H1 (cell line): ENCODE measurements at regions not wholly inside any gene's neighbourhood (a gene's known extent, or its start where the extent isn't known, plus 50 kb on each side); places are given as distances from the start of the nearest gene placed in this dataset.

ENCODE experiments used
- CTCF ChIA-PET: fragments of 300-600 bp; sonication (Branson Sonifier 250); formaldehyde crosslinking; loops from one replicate; lab custom pipeline; 2021; ENCODE audit not compliant: partially characterized antibody; lab: Charles Lee
- POLR2A ChIA-PET: fragments of 300-600 bp; sonication (Branson Sonifier 250); formaldehyde crosslinking; loops from one replicate; lab custom pipeline; 2021; ENCODE audit warnings: inconsistent platforms; ENCODE audit not compliant: partially characterized antibody; lab: Charles Lee
- DNase-seq, 2 experiments: peaks; one replicate each; pipeline versions ENCODE4 v3.0.0 to v3.0.0-alpha.2; 2010 to 2022; ENCODE audit warnings: low spot score in 2 of 2, low read depth in 1 of 2, mixed read lengths in 1 of 2
- FAIRE-seq: peaks from 2 replicates; lab custom pipeline; 2011; peaks lifted over from hg19 to GRCh38; lab: Jason Lieb, UNC
- H2AFZ ChIP-seq: 2 replicates; pipeline ENCODE4 v1.8.1; 2012; ENCODE audit warnings: low read length, inconsistent platforms
- H2AK5ac ChIP-seq: 2 replicates; pipeline ENCODE4 v1.6.1; 2013; ENCODE audit warnings: low read depth, low read length
- H2BK120ac ChIP-seq: replicated peaks from 2 replicates; pipeline ENCODE3; 2013; ENCODE audit warnings: low read depth, low read length, inconsistent platforms
- H2BK12ac ChIP-seq: 2 replicates; pipeline ENCODE4 v1.6.1; 2013; ENCODE audit warnings: low read depth, low read length
- H2BK15ac ChIP-seq: 2 replicates; pipeline ENCODE4 v1.6.1; 2013; ENCODE audit warnings: low read length
- H2BK20ac ChIP-seq: 2 replicates; pipeline ENCODE4 v1.6.1; 2013; ENCODE audit warnings: low read length
- H2BK5ac ChIP-seq: 2 replicates; pipeline ENCODE4 v1.6.1; 2013; ENCODE audit warnings: low read depth, low read length
- H3K14ac ChIP-seq: 2 replicates; pipeline ENCODE4 v1.6.1; 2013; ENCODE audit warnings: inconsistent platforms; ENCODE audit not compliant: insufficient read length
- H3K18ac ChIP-seq: 2 replicates; pipeline ENCODE4 v1.6.1; 2013; ENCODE audit warnings: low read length; ENCODE audit errors: extremely low read depth
- H3K23ac ChIP-seq: 2 replicates; pipeline ENCODE4 v1.6.1; 2013; ENCODE audit warnings: inconsistent platforms; ENCODE audit not compliant: insufficient read length
- H3K23me2 ChIP-seq: 2 replicates; pipeline ENCODE4 v1.6.1; 2013; ENCODE audit warnings: low read depth, low read length
- H3K27ac ChIP-seq: 2 replicates; pipeline ENCODE4 v1.6.1; 2011; ENCODE audit warnings: low read depth, low read length, inconsistent platforms
- H3K27me3 ChIP-seq, 4 experiments: replicated peaks in 1 of 4; 1 replicate in 1 of 4; 2 replicates in 3 of 4; pipeline versions ENCODE4 v1.6.1 to v1.8.1; 2011 to 2013; ENCODE audit warnings: low read length in 3 of 4, mild to moderate bottlenecking in 3 of 4, inconsistent platforms in 2 of 4, mixed read lengths in 2 of 4, moderate library complexity in 1 of 4; ENCODE audit not compliant: control insufficient read depth in 3 of 4, insufficient read depth in 3 of 4; ENCODE audit errors: extremely low read depth in 1 of 4
- H3K36me3 ChIP-seq, 4 experiments: 2 replicates each; pipeline versions ENCODE4 v1.6.1 to v1.8.1; 2011 to 2013; ENCODE audit warnings: mild to moderate bottlenecking in 4 of 4, low read length in 3 of 4, moderate library complexity in 2 of 4, control low read depth in 1 of 4, inconsistent platforms in 1 of 4; ENCODE audit not compliant: insufficient read depth in 4 of 4, control insufficient read depth in 2 of 4
- H3K4ac ChIP-seq: replicated peaks from 2 replicates; pipeline ENCODE3; 2013; ENCODE audit warnings: low read length, low read depth, mixed read lengths, inconsistent platforms; ENCODE audit not compliant: insufficient read length
- H3K4me1 ChIP-seq, 4 experiments: replicated peaks in 1 of 4; 1 replicate in 1 of 4; 2 replicates in 3 of 4; pipeline versions ENCODE4 v1.6.1 to v1.8.1; 2011 to 2013; ENCODE audit warnings: low read length in 3 of 4, inconsistent platforms in 2 of 4, mixed read lengths in 1 of 4; ENCODE audit not compliant: insufficient read depth in 4 of 4, control insufficient read depth in 3 of 4
- H3K4me2 ChIP-seq, 2 experiments: 2 replicates each; pipeline versions ENCODE4 v1.6.1 to v1.8.1; 2011 to 2013; ENCODE audit warnings: low read depth in 2 of 2, low read length in 2 of 2, control low read depth in 1 of 2, inconsistent platforms in 1 of 2, mild to moderate bottlenecking in 1 of 2; ENCODE audit not compliant: insufficient read depth in 1 of 2
- H3K4me3 ChIP-seq, 4 experiments: fragments of 200-600, 300-600 bp in 1 of 4; sonication (generic), shearing (Covaris generic), sonication (Bioruptor Twin) in 1 of 4; 2 replicates each; pipeline versions ENCODE4 v1.5.1 to v1.8.1; 2011 to 2016; ENCODE audit warnings: low read length in 4 of 4, low read depth in 3 of 4, control low read depth in 2 of 4, inconsistent platforms in 2 of 4, mild to moderate bottlenecking in 2 of 4, mixed read lengths in 1 of 4, moderate library complexity in 1 of 4; ENCODE audit not compliant: insufficient read depth in 2 of 4; ENCODE audit errors: extremely low read depth in 1 of 4
- H3K56ac ChIP-seq: replicated peaks from 2 replicates; pipeline ENCODE3; 2013; ENCODE audit warnings: low read depth, mild to moderate bottlenecking, mixed read lengths, low read length, inconsistent platforms; ENCODE audit not compliant: insufficient read length
- H3K79me1 ChIP-seq: 2 replicates; pipeline ENCODE4 v1.6.1; 2013; ENCODE audit warnings: low read depth, low read length, control low read depth
- H3K79me2 ChIP-seq, 2 experiments: 2 replicates each; pipeline versions ENCODE4 v1.6.1 to v1.8.1; 2012 to 2013; ENCODE audit warnings: low read length in 2 of 2, mild to moderate bottlenecking in 2 of 2, inconsistent platforms in 1 of 2; ENCODE audit not compliant: insufficient read depth in 2 of 2, control insufficient read depth in 1 of 2
- H3K9ac ChIP-seq, 4 experiments: replicated peaks in 1 of 4; 1 replicate in 1 of 4; 2 replicates in 3 of 4; pipeline versions ENCODE4 v1.6.1 to v1.8.1; 2011 to 2013; ENCODE audit warnings: low read depth in 3 of 4, low read length in 3 of 4, control low read depth in 2 of 4, mild to moderate bottlenecking in 2 of 4, moderate library complexity in 2 of 4, inconsistent platforms in 1 of 4; ENCODE audit errors: extremely low read depth in 1 of 4
- H3K9me3 ChIP-seq, 2 experiments: 2 replicates each; pipeline versions ENCODE4 v1.6.1 to v1.8.1; 2012 to 2013; ENCODE audit warnings: mild to moderate bottlenecking in 2 of 2, moderate library complexity in 2 of 2, control low read depth in 1 of 2, inconsistent platforms in 1 of 2, low read depth in 1 of 2, low read length in 1 of 2, mixed read lengths in 1 of 2; ENCODE audit not compliant: insufficient read depth in 2 of 2
- H4K20me1 ChIP-seq, 2 experiments: replicated peaks in 1 of 2; 2 replicates each; pipeline versions ENCODE3 to v1.8.1; 2011 to 2013; ENCODE audit warnings: inconsistent platforms in 2 of 2, low read length in 2 of 2, mild to moderate bottlenecking in 1 of 2; ENCODE audit not compliant: insufficient read depth in 2 of 2, control insufficient read depth in 1 of 2
- H4K5ac ChIP-seq: 2 replicates; pipeline ENCODE4 v1.6.1; 2013; ENCODE audit warnings: low read length, low read depth, mixed read lengths, inconsistent platforms; ENCODE audit not compliant: insufficient read length
- H4K8ac ChIP-seq: 2 replicates; pipeline ENCODE4 v1.8.0; 2013; ENCODE audit warnings: mild to moderate bottlenecking, moderate library complexity, low read length, inconsistent platforms; ENCODE audit not compliant: insufficient read depth; ENCODE audit errors: extremely low read depth
- H4K91ac ChIP-seq: replicated peaks from 2 replicates; pipeline ENCODE3; 2013; ENCODE audit warnings: low read length, mixed read lengths, inconsistent platforms; ENCODE audit not compliant: insufficient read length
- ATF2 ChIP-seq: IDR thresholded peaks from 2 replicates; pipeline ENCODE4 v1.6.1; 2012; ENCODE audit warnings: low read length, inconsistent platforms
- CBX5 ChIP-seq: fragments of 300-800, 300-1000 bp; sonication (generic); IDR thresholded peaks from 2 replicates; pipeline ENCODE4 v1.7.1; 2016; ENCODE audit warnings: antibody characterized with exemption, low read length, low read depth
- EP300 ChIP-seq, 2 experiments: IDR thresholded peaks; 1 replicate in 1 of 2; 2 replicates in 1 of 2; pipeline ENCODE4 v1.6.1; 2011 to 2012; ENCODE audit warnings: low read depth in 2 of 2, low read length in 2 of 2, mild to moderate bottlenecking in 2 of 2, borderline replicate concordance in 1 of 2, inconsistent platforms in 1 of 2, moderate library complexity in 1 of 2
- GABPA ChIP-seq: IDR thresholded peaks from 2 replicates; pipeline ENCODE4 v1.6.1; 2011; ENCODE audit warnings: mild to moderate bottlenecking, low read length, moderate library complexity, borderline replicate concordance; ENCODE audit not compliant: insufficient read depth
- SP2 ChIP-seq: IDR thresholded peaks from 2 replicates; pipeline ENCODE4 v1.6.1; 2012; ENCODE audit warnings: mild to moderate bottlenecking, low read length, inconsistent platforms
- SP4 ChIP-seq: IDR thresholded peaks from 2 replicates; pipeline ENCODE4 v1.6.1; 2012; ENCODE audit warnings: low read length, inconsistent platforms
- SUZ12 ChIP-seq: fragments of 200-600 bp; sonication (generic); IDR thresholded peaks from 2 replicates; pipeline ENCODE4 v1.6.1; 2012; ENCODE audit warnings: mild to moderate bottlenecking, inconsistent platforms, low read length, moderate library complexity, mixed read lengths
- USF2 ChIP-seq: IDR thresholded peaks from 2 replicates; pipeline ENCODE4 v1.6.1; 2011; ENCODE audit warnings: low read length, improper control_type of control experiment
- WGBS, 2 experiments: shearing (Covaris generic) in 1 of 2; methylation state at CpG; one replicate each; pipeline versions ENCODE4 v1.1.6 to v1.1.7; 2013 to 2015; ENCODE audit warnings: low lambda C conversion rate in 2 of 2, mixed read lengths in 2 of 2, inconsistent platforms in 1 of 2, low coverage in 1 of 2, missing lambda C conversion rate in 1 of 2; ENCODE audit not compliant: insufficient replicate concordance in 2 of 2, insufficient coverage in 1 of 2, insufficient read length in 1 of 2; ENCODE audit errors: extremely low coverage in 1 of 2, missing lambda C conversion rate in 1 of 2; 5-methylcytosine and 5-hydroxymethylcytosine counted together

GRCh38 chr6:8803181-8803760 lies 367.9 kb upstream of the SLC35B3 start:
- Histone ChIP-seq H3K79me2 (no peaks in the 10 kb centered on the region), H3K56ac (no peak overlapping the region), H2BK15ac (no peak overlapping the region), H4K5ac (no peak overlapping the region), H3K18ac (no peak overlapping the region), H2BK120ac (no peak overlapping the region), H3K27ac (no peak overlapping the region), H4K91ac (no peak overlapping the region), H3K4me3 (no peak overlapping the region), H3K4ac (no peak overlapping the region), H4K8ac (no peak overlapping the region), H2BK12ac (no peak overlapping the region), H3K9me3 (no peaks in the 10 kb centered on the region), H4K20me1 (no peaks in the 10 kb centered on the region), H2AFZ (no peak overlapping the region), H3K36me3 (no peaks in the 10 kb centered on the region), H3K23me2 (no peaks in the 10 kb centered on the region), H3K9ac (no peak overlapping the region), H3K14ac (no peak overlapping the region), H3K4me1 (no peaks in the 10 kb centered on the region), H3K79me1 (no peaks in the 10 kb centered on the region), H2BK20ac (no peak overlapping the region), H2AK5ac (no peak overlapping the region), H3K4me2 (no peak overlapping the region), H3K27me3 (no peaks in the 10 kb centered on the region), H3K23ac (no peak overlapping the region), H2BK5ac (no peak overlapping the region)
- no peak for DNase-seq
- ChIA-PET CTCF (no interaction called here), POLR2A (no interaction called here)
- FAIRE-seq = no peak
- WGBS, 2 experiments = 89% methylated on average over 2 of the region's 2 CpGs; no CpG with 5 or more reads in 1 of the 2 experiments
- TF ChIP-seq SP2 (no peak), SP4 (no peak), USF2 (no peak), EP300 (IDR thresholded peaks at IDR 0.05; ENCODE audit: borderline replicate concordance in 1 of 2, low read depth in 2 of 2, low read length in 2 of 2) (no peak), CBX5 (no peak), GABPA (no peak), SUZ12 (no peak), ATF2 (no peak)
